MM.1S (cell line): ENCODE measurements at regions not wholly inside any gene's neighbourhood (a gene's known extent, or its start where the extent isn't known, plus 50 kb on each side); places are given as distances from the start of the nearest gene placed in this dataset.

ENCODE experiments used
- EZH2 ChIP-seq: fragments of 300-600 bp; sonication (generic); optimal IDR thresholded peaks from 2 replicates; pipeline ENCODE3; 2017; ENCODE audit warnings: low read depth, mild to moderate bottlenecking, antibody characterized with exemption, low read length, mixed read lengths
- EZH2phosphoT487 ChIP-seq: fragments of 300-600 bp; sonication (generic); IDR thresholded peaks from 2 replicates; pipeline ENCODE4 v1.6.1; 2018; ENCODE audit warnings: antibody characterized with exemption, low read length
- TF ChIP-seq, protein P1 (sequence below): fragments of 300-600 bp; sonication (generic); IDR thresholded peaks from 2 replicates; pipeline ENCODE4 v1.5.1; 2016; ENCODE audit warnings: antibody characterized with exemption, low read length, mixed read lengths

DNA sequence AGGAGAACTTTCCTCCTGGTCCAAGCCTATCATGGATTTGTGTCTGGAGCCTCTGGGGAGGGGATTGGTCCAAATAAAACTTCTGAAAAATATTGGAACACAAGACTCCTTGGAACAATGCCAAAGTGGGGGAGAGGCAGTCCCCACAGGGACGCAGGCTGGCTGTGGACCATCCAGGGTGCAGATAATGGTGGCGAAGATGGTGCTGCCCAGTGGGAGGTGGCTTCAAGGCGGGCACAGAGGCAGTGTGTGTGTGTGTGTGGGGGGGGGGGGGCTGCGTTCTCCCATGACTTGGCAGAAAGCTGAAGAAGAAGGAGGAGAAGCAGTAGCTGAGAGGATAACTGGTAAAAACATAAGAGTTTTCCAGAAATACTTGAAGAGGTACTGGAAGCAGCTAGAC lies 186.4 kb downstream of the MELK start:
- TF ChIP-seq, protein P1, sequence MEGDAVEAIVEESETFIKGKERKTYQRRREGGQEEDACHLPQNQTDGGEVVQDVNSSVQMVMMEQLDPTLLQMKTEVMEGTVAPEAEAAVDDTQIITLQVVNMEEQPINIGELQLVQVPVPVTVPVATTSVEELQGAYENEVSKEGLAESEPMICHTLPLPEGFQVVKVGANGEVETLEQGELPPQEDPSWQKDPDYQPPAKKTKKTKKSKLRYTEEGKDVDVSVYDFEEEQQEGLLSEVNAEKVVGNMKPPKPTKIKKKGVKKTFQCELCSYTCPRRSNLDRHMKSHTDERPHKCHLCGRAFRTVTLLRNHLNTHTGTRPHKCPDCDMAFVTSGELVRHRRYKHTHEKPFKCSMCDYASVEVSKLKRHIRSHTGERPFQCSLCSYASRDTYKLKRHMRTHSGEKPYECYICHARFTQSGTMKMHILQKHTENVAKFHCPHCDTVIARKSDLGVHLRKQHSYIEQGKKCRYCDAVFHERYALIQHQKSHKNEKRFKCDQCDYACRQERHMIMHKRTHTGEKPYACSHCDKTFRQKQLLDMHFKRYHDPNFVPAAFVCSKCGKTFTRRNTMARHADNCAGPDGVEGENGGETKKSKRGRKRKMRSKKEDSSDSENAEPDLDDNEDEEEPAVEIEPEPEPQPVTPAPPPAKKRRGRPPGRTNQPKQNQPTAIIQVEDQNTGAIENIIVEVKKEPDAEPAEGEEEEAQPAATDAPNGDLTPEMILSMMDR = no peak
- no peak for TF ChIP-seq EZH2
- TF ChIP-seq EZH2phosphoT487 = no peak
